ENCODE measurements at regions not wholly inside any gene's neighbourhood (a gene's known extent, or its start where the extent isn't known, plus 50 kb on each side); places are given as distances from the start of the nearest gene placed in this dataset.
"Not testable (repeated sequence)": the region's sequence is repeated elsewhere in the genome, so short reads cannot be mapped to it uniquely, and the experiment has no call there.

- TF ChIP-seq CTCF (IDR thresholded peaks at IDR 0.05; ENCODE audit: low read depth, low read length) = no peak
- no peak overlapping the region for H3K4me3 ChIP-seq (replicated peaks in 1 of 2; ENCODE audit: low read depth in 2 of 2, low read length in 2 of 2)
- no peak for DNase-seq (ENCODE audit: low read depth in 2 of 2)
These were observed 268.1 kb downstream of the SEC16B start for GRCh38 chr1:177701654-177702353.

- no peak overlapping the region for H3K4me3 ChIP-seq (replicated peaks in 1 of 2; ENCODE audit: low read depth in 2 of 2, low read length in 2 of 2)
- no peak for DNase-seq (ENCODE audit: low read depth in 2 of 2)
- no peak for TF ChIP-seq CTCF (IDR thresholded peaks at IDR 0.05; ENCODE audit: low read depth, low read length)
These were observed 269.0 kb downstream of the SEC16B start for GRCh38 chr1:177700856-177701255.

GRCh38 chr1:177690996-177691395, 278.9 kb downstream of the SEC16B start:
- no peak for DNase-seq (ENCODE audit: low read depth in 2 of 2)
- no peak overlapping the region for H3K4me3 ChIP-seq (replicated peaks in 1 of 2; ENCODE audit: low read depth in 2 of 2, low read length in 2 of 2)
- no peak for TF ChIP-seq CTCF (IDR thresholded peaks at IDR 0.05; ENCODE audit: low read depth, low read length)

- no peak overlapping the region for H3K4me3 ChIP-seq (replicated peaks in 1 of 2; ENCODE audit: low read depth in 2 of 2, low read length in 2 of 2)
- no peak for TF ChIP-seq CTCF (IDR thresholded peaks at IDR 0.05; ENCODE audit: low read depth, low read length)
- DNase-seq (ENCODE audit: low read depth in 2 of 2) = no peak
These were observed 282.3 kb downstream of the SEC16B start for GRCh38 chr1:177687544-177687943.

GRCh38 chr1:177686933-177687332, 282.9 kb downstream of the SEC16B start:
- no peak for DNase-seq (ENCODE audit: low read depth in 2 of 2)
- TF ChIP-seq CTCF (IDR thresholded peaks at IDR 0.05; ENCODE audit: low read depth, low read length) = no peak
- no peak overlapping the region for H3K4me3 ChIP-seq (replicated peaks in 1 of 2; ENCODE audit: low read depth in 2 of 2, low read length in 2 of 2)

GRCh38 chr1:177669161-177669560, 300.7 kb downstream of the SEC16B start:
- no peak for DNase-seq (ENCODE audit: low read depth in 2 of 2)
- no peak for TF ChIP-seq CTCF (IDR thresholded peaks at IDR 0.05; ENCODE audit: low read depth, low read length)
- no peak overlapping the region for H3K4me3 ChIP-seq (replicated peaks in 1 of 2; ENCODE audit: low read depth in 2 of 2, low read length in 2 of 2)

GRCh38 chr1:177665935-177666334, 303.9 kb downstream of the SEC16B start:
- DNase-seq (ENCODE audit: low read depth in 2 of 2) = no peak
- H3K4me3 ChIP-seq (replicated peaks in 1 of 2; ENCODE audit: low read depth in 2 of 2, low read length in 2 of 2) = no peak overlapping the region
- TF ChIP-seq CTCF (IDR thresholded peaks at IDR 0.05; ENCODE audit: low read depth, low read length) = no peak

GRCh38 chr1:177664742-177665141, 305.1 kb downstream of the SEC16B start:
- not testable (repeated sequence) for DNase-seq (ENCODE audit: low read depth in 2 of 2); H3K4me3 ChIP-seq (replicated peaks in 1 of 2; ENCODE audit: low read depth in 2 of 2, low read length in 2 of 2)
